Loucy (cell line): ENCODE measurements at regions not wholly inside any gene's neighbourhood (a gene's known extent, or its start where the extent isn't known, plus 50 kb on each side); places are given as distances from the start of the nearest gene placed in this dataset.

ENCODE experiments used
- H2AFZ ChIP-seq: fragments of 200-600 bp; sonication (generic); 2 replicates; pipeline ENCODE4 v1.6.0; 2016; ENCODE audit warnings: antibody characterized with exemption, mild to moderate bottlenecking, low read length, moderate library complexity
- H3F3A ChIP-seq: fragments of 200-600 bp; 2 replicates; pipeline ENCODE4 v1.6.0; 2016; ENCODE audit warnings: antibody characterized with exemption, low read depth, mild to moderate bottlenecking
- H3K27me3 ChIP-seq: fragments of 200-600 bp; sonication (generic); 2 replicates; pipeline ENCODE4 v1.6.1; 2014; ENCODE audit warnings: low read length, mild to moderate bottlenecking; ENCODE audit not compliant: insufficient read depth, poor library complexity, severe bottlenecking
- H3K36me3 ChIP-seq: fragments of 200-600 bp; sonication (generic); 2 replicates; pipeline ENCODE4 v1.6.1; 2016; ENCODE audit warnings: low read length; ENCODE audit not compliant: insufficient read depth
- H3K4me1 ChIP-seq: fragments of 200-600 bp; sonication (generic); 2 replicates; pipeline ENCODE4 v1.5.1; 2014; ENCODE audit warnings: low read length, mild to moderate bottlenecking; ENCODE audit not compliant: insufficient read depth, poor library complexity, severe bottlenecking
- H3K4me2 ChIP-seq: fragments of 200-600 bp; sonication (generic); 2 replicates; pipeline ENCODE4 v1.6.0; 2014; ENCODE audit warnings: antibody characterized with exemption, low read length, low read depth, mild to moderate bottlenecking; ENCODE audit not compliant: poor library complexity, severe bottlenecking
- H3K4me3 ChIP-seq: fragments of 200-600 bp; sonication (generic); 2 replicates; pipeline ENCODE4 v1.5.1; 2014; ENCODE audit warnings: low read length, mild to moderate bottlenecking, mixed read lengths; ENCODE audit not compliant: poor library complexity, severe bottlenecking
- H3K79me2 ChIP-seq: fragments of 200-600 bp; sonication (generic); 2 replicates; pipeline ENCODE4 v1.6.1; 2014; ENCODE audit warnings: low read length; ENCODE audit not compliant: insufficient read depth
- H3K9ac ChIP-seq: fragments of 200-600 bp; sonication (generic); 2 replicates; pipeline ENCODE4 v1.6.0; 2014; ENCODE audit warnings: mild to moderate bottlenecking, low read depth, low read length, moderate library complexity; ENCODE audit not compliant: poor library complexity, severe bottlenecking
- H3K9me2 ChIP-seq: fragments of 200-600 bp; sonication (generic); replicated peaks from 2 replicates; pipeline ENCODE4 v1.6.1; 2016; ENCODE audit warnings: low read depth, low read length, mixed read lengths
- H3K9me3 ChIP-seq: fragments of 200-600 bp; sonication (generic); 2 replicates; pipeline ENCODE4 v1.6.1; 2014; ENCODE audit warnings: mild to moderate bottlenecking, antibody characterized with exemption, low read length, low read depth; ENCODE audit not compliant: insufficient read depth
- H4K20me1 ChIP-seq: fragments of 200-600 bp; sonication (generic); 2 replicates; pipeline ENCODE4 v1.6.0; 2014; ENCODE audit warnings: antibody characterized with exemption, low read length, mild to moderate bottlenecking; ENCODE audit not compliant: insufficient read depth, poor library complexity, severe bottlenecking
- EZH2phosphoT487 ChIP-seq: fragments of 200-600 bp; IDR thresholded peaks from 2 replicates; pipeline ENCODE4 v1.6.1; 2018; ENCODE audit warnings: antibody characterized with exemption, mild to moderate bottlenecking, moderate library complexity, borderline replicate concordance
- TF ChIP-seq, protein P1 (sequence below): fragments of 200-600 bp; sonication (generic); conservative IDR thresholded peaks from 2 replicates; pipeline ENCODE4 v1.5.1; 2014; ENCODE audit warnings: mild to moderate bottlenecking, antibody characterized with exemption, low read length

DNA sequence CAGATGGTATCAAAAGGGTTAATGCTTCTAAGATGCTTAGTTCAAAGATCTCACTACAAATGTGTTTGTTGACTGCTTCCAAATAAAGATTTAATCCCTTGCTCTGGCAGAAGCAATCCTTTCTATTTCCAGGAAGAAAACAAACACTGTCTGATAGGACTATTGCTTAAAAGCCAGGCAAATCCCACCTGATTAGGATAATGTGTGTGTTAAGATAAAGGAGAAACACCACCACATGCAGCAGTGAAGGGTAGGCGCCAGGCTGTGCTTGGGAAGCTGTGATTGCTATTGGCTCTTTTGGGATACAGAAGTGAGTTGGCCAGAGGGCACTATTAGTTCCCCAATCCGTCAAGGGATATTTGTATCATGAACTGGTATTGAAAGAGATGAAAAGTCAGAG lies 62.8 kb upstream of the LRCH1 start:
- Histone ChIP-seq H3K4me1 (no peaks in the 10 kb centered on the region), H3K4me2 (no peak overlapping the region), H3K9me2 (no peaks in the 10 kb centered on the region), H4K20me1 (no peaks in the 10 kb centered on the region), H3K9me3 (peaks cover 2% of the 10 kb centered on the region; the same call in 1 of the 2 replicates), H3K79me2 (no peaks in the 10 kb centered on the region), H2AFZ (no peak overlapping the region), H3K9ac (no peak overlapping the region), H3F3A (no peaks in the 10 kb centered on the region), H3K36me3 (no peaks in the 10 kb centered on the region), H3K4me3 (no peak overlapping the region), H3K27me3 (no peaks in the 10 kb centered on the region)
- TF ChIP-seq EZH2phosphoT487 = no peak
- TF ChIP-seq, protein P1, sequence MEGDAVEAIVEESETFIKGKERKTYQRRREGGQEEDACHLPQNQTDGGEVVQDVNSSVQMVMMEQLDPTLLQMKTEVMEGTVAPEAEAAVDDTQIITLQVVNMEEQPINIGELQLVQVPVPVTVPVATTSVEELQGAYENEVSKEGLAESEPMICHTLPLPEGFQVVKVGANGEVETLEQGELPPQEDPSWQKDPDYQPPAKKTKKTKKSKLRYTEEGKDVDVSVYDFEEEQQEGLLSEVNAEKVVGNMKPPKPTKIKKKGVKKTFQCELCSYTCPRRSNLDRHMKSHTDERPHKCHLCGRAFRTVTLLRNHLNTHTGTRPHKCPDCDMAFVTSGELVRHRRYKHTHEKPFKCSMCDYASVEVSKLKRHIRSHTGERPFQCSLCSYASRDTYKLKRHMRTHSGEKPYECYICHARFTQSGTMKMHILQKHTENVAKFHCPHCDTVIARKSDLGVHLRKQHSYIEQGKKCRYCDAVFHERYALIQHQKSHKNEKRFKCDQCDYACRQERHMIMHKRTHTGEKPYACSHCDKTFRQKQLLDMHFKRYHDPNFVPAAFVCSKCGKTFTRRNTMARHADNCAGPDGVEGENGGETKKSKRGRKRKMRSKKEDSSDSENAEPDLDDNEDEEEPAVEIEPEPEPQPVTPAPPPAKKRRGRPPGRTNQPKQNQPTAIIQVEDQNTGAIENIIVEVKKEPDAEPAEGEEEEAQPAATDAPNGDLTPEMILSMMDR = no peak

DNA sequence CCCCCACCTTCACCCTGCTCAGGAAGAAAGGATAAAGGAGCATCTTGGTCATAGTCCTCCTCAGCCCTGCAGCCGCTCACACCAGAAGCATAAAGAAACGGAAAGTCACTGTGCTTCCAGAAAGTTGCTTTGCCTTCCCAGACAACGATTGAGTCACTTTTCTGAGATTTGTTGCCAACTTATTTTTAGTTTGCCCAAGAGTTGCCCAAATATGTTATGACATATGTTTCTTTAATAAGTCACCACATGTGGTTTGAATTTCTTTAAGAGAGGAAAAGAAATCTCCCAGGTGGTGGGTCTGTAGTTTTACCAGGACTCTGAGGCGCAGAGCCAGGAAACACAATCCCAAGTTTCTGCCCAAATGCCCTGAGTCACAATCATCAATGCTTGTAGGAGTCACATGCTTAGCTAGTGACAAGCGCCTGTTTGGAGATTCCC lies 63.4 kb upstream of the LRCH1 start:
- TF ChIP-seq EZH2phosphoT487 = no peak
- TF ChIP-seq, protein P1 = no peak
- Histone ChIP-seq H2AFZ (no peak overlapping the region), H3K9ac (no peak overlapping the region), H3K4me3 (no peak overlapping the region), H4K20me1 (no peaks in the 10 kb centered on the region), H3K9me2 (no peaks in the 10 kb centered on the region), H3K27me3 (no peaks in the 10 kb centered on the region), H3F3A (no peaks in the 10 kb centered on the region), H3K9me3 (peaks cover 7% of the 10 kb centered on the region; the same call in 1 of the 2 replicates), H3K79me2 (no peaks in the 10 kb centered on the region), H3K36me3 (no peaks in the 10 kb centered on the region), H3K4me1 (no peaks in the 10 kb centered on the region), H3K4me2 (no peak overlapping the region)

DNA sequence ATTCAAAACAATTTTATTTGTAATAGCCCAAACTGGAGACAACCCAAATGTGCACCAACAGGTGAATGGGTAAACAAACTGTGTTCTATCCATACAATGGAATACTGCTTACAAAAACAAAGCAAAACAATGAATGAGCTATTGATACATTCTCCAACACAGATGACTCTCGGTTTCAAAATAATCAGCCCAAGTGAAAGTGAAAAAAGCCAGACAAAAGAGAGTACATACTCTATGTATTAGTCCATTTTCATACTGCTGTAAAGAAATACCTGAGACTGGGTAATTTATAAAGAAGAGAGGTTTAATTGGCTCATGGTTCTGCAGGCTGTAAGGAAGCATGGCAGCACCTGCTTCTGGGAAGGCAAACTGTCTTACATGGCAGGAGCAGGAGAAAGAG lies 65.2 kb upstream of the LRCH1 start:
- Histone ChIP-seq H3K4me3 (no peak overlapping the region), H3K27me3 (no peaks in the 10 kb centered on the region), H3K9me2 (no peaks in the 10 kb centered on the region), H2AFZ (no peak overlapping the region), H3K79me2 (no peaks in the 10 kb centered on the region), H3K4me2 (no peak overlapping the region), H3K4me1 (no peaks in the 10 kb centered on the region), H3K36me3 (no peaks in the 10 kb centered on the region), H3K9ac (no peak overlapping the region), H3K9me3 (peaks cover 8% of the 10 kb centered on the region; the same call in 1 of the 2 replicates), H3F3A (no peaks in the 10 kb centered on the region), H4K20me1 (no peaks in the 10 kb centered on the region)
- TF ChIP-seq EZH2phosphoT487 = no peak
- TF ChIP-seq, protein P1 = no peak
